ENCODE measurements at regions not wholly inside any gene's neighbourhood (a gene's known extent, or its start where the extent isn't known, plus 50 kb on each side); places are given as distances from the start of the nearest gene placed in this dataset.

DNA sequence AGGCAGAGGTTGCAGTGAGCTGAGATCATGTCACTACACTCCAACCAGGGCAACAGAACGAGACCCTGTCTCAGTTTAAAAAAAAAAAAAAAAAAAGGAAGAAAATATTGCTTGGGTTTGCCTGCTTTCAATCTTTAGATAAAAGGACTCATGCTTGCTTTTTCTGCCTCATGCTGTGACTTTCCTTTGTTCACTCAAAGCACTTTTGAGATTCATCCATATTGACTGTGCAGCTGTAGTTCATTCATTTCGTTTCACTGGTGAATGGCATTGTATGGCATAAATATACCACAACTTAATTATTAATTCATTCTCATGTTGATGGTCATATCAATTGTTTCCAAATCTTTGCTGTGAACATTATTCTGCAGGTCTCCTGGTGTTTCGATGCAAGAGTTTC lies 97.6 kb upstream of the NFE2L3 start:
- no peak for TF ChIP-seq POLR2A (IDR thresholded peaks at IDR 0.05; ENCODE audit: low read length)
- no peak for TF ChIP-seq GATA1 (IDR thresholded peaks at IDR 0.05; ENCODE audit: low read depth, low read length)

All from erythroblast (primary cell).